HG03175 (cell line): ENCODE measurements at regions not wholly inside any gene's neighbourhood (a gene's known extent, or its start where the extent isn't known, plus 50 kb on each side); places are given as distances from the start of the nearest gene placed in this dataset.

Source experiments
- ATAC-seq: cut with Tn5 transposase; IDR thresholded peaks from one replicate; pipeline ENCODE4 v1.9.1; 2021; ENCODE audit warnings: mild to moderate bottlenecking, moderate library complexity; ENCODE audit not compliant: unreplicated experiment

DNA sequence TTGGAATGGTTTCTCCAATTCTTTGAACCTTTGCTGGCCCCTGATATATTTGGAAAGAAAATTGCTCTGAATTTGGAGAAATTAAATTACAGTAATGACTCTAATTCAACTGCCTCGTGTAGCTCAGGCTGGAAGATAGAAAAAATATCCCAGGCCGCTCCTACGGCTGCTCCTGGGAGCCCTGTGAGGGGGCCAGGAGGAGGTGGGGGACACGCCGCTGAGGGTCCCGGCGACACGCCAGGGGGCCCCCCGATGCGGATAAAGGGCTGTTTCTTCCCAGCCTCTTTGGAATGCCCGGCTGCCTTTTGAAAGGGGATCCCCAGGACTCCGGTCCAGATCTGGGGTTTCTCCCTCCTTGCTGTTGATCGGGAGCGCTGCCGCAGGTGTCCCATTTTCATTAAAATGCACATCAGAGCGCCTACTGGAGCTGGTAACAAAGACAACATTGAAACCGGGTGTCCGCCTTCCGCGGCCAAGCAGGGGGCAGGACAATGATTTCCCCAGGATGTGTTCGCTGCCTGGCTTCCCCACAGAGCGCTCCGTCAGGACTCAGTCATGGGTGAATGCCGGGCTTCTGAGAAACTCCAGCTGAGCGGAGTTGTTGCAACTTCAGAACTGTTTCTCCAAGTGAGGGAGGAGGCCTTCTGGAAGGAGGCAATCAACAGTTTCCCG lies 200.1 kb upstream of the KBTBD8 start:
- ATAC-seq = no peak

DNA sequence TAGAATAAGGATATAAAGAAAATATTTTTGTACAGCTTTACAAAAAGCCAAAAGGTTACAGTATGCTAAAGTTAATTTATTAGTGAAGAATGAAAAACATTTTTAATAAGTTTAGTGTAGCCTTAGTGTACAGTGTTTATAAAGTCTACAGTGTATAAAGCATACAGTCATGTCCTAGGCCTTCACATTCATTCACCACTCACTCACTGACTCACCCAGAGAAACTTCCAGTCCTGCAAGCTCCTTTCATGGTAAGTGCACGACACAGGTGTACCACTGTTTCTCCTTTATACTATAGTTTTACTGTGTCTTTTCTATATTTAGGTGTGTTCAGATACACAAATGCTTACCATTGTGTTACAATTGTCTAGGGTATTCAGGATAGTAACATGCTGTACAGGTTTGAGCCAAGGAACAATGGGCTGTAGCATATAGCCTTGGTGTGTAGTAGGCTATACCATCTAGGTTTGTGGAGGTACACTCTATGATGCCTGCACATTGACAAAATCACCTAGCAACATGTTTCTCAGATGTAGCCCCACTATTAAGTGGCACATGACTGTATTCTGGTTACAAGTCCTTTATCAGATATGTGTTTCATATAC lies 197.1 kb upstream of the KBTBD8 start:
- no peak for ATAC-seq

GRCh38 chr3:66803206-66803605 lies 194.9 kb upstream of the KBTBD8 start:
- no peak for ATAC-seq

- ATAC-seq = no peak
These were observed 194.1 kb upstream of the KBTBD8 start for GRCh38 chr3:66803721-66804695.

DNA sequence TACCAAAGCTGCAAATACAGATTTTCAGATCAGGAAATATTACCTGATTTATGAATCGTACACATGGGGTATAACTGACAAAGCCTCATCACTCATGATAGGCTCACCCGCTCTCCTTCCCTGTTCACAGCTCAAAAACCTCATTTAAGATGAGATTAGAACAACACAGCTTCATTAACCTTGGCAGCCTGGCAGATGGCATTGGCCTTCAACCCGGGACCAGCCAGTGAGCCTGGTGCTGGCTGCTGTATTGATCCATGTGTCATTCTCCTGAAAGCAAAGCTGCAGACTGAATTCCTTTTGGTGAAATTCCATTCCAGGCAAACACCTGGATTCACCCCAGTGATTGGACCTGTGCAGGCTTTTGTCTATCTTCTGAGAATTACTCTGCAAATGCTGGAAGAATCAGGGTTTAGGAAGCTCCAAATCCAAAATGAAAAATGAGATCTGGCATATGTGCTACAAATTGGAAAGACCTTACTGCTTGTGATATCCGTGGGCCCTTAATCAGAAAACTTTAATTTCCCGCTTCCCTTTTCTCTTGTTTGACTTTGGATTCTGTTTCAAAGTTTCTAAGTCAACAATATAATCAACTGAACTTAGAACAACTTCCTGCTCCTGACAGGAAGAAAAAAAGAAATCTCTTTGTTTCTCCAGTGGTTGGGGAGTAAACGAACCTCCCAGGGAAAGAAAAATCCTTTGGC lies 189.1 kb upstream of the KBTBD8 start:
- ATAC-seq = no peak

DNA sequence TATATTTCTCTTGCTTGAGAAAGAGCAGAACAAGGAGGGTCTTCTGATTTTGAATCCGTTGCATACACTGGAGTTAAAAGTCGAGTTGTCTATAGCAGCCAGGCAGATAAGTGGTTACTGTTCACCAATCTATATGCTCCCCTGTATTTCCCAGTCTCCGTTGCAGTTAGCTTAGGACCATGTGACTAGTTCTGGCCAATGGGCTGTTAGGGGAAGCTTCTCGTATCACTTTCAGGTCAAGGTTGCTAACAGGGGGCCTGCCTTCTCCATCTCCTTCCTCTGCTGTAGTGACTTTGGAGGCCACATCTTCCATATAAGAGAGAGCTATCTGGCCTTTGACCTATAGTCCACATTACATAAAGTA lies 188.5 kb upstream of the KBTBD8 start:
- ATAC-seq = no peak

- no peak for ATAC-seq
These were observed 186.0 kb upstream of the KBTBD8 start for GRCh38 chr3:66812136-66812535.

DNA sequence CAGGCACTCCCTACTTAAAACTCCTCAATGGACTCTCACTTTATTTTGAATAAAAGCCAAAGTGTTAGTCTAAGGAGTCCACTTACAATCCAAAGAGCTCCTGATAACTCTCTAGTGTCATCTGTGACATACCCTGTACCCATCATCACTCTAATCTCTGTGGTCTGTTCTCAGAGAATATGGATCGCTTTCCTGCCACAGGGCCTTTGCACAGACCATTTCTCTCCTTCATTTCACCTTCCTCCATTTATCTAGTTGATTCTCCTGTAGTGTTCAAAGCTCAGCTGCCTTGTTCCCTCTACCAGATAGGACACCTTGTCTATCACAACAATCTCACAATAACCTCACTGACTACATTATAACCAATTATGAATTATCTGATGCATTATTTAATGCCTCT lies 185.4 kb upstream of the KBTBD8 start:
- ATAC-seq = no peak

DNA sequence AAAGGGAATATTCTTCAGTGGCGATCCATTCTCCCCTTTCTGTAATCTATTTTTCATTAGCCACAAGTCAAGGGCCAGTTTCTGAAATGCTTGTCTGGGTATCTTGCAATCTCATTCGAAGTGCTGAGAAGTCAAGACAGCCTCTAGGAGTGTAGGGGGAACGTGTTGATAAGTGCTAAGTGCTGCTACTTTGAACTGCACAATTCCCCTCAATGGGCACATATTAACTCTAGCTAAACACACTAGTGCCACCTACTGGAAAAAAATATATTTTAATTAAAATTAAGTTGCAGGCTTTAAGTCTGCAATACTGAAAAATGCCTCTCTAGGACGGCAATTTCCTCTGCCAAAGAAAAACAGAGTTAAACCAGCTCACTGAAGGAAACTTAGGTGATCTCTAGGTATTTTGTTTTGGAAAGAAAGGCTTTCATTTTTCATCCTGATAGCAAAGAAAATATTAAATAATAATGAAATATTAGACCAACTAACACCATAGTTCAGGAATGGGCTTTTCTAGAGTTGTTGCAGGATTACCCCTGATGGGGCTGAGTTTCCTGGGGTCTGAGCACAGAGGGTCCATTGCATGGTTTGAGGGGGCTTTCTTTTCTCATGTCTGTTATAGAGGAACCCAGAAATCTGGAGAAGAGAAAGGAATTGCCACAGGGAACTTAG lies 181.9 kb upstream of the KBTBD8 start:
- ATAC-seq = no peak

- no peak for ATAC-seq
These were observed 180.1 kb upstream of the KBTBD8 start for GRCh38 chr3:66817951-66818557.

DNA sequence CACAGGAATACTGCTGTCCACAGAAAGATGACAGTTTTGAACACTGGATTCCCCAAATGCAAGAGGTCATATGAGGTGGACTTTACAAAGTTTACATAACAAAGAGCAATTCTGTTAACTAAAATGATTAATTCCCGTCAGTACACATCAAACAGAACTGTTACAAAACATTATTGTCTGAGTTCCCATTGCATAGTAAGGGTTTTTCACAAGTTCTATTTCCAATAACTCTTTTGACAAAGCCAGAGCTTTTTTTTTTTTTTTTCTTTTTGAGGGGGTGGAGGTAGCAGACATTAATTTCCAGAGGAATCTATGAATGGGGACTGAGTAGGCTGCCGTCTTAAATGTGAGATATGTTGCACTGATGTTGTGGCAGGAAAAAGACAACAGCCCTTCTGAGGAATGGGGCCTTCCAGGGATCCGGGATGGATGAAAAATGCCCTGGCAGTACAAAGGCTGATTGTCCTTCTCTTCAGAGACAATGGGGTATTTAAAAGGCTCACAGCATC lies 178.1 kb upstream of the KBTBD8 start:
- ATAC-seq = no peak

GRCh38 chr3:66822186-66823008 lies 175.7 kb upstream of the KBTBD8 start:
- ATAC-seq = peak; percentile 91

- no peak for ATAC-seq
These were observed 175.1 kb upstream of the KBTBD8 start for GRCh38 chr3:66823009-66823397.

DNA sequence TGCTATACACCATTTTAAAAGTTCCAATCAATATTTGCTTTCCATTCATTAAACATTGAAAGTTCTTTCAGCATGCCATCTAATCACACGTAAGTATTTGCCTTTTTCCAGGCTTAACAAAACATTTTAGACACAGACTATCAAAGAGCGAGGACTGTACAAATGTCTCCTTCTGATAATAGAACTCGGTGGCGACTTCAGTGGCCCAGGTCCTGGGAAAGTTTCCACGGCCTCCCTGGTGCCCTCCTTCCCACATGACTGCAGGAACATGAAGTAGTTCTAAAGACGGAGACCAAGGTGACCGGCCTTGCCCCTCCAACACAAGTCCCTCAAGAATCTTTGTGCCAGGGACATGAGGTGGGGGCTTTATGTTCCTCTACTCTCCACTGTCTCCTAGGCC lies 174.6 kb upstream of the KBTBD8 start:
- ATAC-seq = no peak

GRCh38 chr3:66825375-66825774 lies 172.7 kb upstream of the KBTBD8 start:
- ATAC-seq = no peak

DNA sequence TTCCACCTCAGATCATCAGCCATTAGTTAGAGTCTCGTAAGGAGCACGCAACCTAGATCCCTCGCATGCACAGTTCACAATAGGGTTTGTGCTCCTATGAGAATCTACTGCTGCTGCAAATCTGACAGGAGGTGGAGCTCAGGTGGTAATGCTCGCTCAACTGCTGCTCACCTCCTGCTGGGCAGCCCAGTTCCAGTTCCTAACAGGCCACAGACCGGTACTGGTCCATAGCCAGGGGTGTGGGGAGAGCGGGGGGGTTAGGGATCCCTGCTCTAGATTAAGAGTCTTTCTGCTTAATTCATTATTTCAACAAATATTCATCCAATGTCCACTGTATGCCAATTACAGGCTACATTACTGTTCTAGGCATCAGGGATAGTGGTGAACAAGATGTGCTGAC lies 170.4 kb upstream of the KBTBD8 start:
- no peak for ATAC-seq

GRCh38 chr3:66828303-66828702 lies 169.8 kb upstream of the KBTBD8 start:
- ATAC-seq = no peak

GRCh38 chr3:66830301-66830700 lies 167.8 kb upstream of the KBTBD8 start:
- ATAC-seq = no peak

- no peak for ATAC-seq
These were observed 166.2 kb upstream of the KBTBD8 start for GRCh38 chr3:66831931-66832330.
